HG02610 (cell line): ENCODE measurements at regions not wholly inside any gene's neighbourhood (a gene's known extent, or its start where the extent isn't known, plus 50 kb on each side); places are given as distances from the start of the nearest gene placed in this dataset.

Experiments
- ATAC-seq: cut with Tn5 transposase; IDR thresholded peaks from one replicate; pipeline ENCODE4 v1.9.1; 2021; ENCODE audit warnings: mild to moderate bottlenecking, moderate library complexity; ENCODE audit not compliant: unreplicated experiment

DNA sequence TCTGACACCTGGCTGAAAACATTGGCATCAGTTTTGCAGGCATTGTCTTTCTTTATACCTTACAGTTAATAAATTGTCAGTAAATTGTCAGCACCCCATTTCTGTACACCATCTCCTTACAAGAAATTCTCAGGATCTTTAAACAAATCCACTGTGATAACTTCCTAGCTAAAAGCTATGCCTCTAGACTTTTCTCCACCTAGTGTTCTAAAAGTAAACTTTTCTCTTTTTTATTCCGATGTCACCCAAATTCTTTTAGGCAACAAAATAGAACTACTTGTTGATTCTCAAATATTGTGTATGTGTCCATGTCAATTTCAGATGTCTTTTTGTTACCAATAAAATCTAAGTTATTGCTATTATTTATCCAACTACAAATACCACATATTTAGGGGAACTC lies 617.4 kb upstream of the NRXN1 start:
- no peak for ATAC-seq

DNA sequence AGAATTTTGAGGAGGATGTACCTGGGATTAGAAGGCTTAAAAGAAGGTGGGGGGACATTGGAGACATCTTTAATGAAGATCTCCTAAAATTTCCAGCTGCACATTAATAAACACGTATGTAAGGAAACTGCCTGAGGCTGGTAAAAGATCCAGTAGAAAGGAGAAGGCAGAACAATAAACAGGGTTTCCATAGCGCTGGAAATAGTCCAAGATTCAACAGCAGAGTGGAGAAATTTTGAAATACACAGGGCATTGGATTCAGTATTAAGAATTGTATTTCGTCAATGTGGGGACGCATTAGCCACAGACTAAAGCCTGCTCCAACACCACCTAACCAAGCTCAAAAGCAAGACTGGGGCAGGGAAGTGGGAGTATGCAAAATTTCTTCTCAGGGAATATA lies 606.9 kb upstream of the NRXN1 start:
- no peak for ATAC-seq

DNA sequence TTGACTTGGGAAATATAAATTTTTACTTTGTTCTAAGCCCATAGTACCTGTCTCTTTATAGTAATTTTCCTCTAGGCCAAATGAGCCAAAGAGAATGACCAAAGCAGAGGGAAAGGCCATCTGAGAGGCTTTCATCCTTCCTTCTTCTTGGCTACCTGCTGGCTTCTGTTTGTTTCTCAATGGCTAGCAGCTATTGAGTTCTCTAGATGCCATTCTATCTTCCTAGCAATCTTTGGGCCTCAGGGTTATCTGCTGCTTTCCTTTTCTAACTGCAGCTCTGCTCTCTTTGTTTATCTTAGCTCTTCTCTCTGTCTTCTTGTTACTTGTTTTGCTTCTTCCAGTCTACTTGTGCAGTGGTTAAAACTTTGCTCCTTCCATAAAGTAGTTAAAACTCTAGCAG lies 601.1 kb upstream of the NRXN1 start:
- ATAC-seq = no peak

DNA sequence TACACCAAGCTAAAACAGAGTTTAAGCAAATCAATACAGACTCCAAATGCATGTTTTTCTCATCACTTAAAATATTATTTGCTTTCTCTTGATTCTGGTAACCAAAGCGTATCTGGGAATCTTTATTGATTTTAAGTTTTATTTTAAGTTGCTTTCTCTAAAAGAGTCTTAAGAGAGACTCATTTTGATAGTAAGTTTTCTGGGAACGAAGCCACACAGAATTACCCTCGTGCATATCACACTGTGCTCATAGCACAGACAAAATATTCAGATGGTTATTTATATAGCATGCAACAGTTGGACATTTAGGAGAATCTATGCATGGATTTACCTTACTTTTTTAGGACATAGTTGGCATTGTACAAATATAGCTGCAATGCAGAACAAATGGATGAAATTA lies 597.5 kb upstream of the NRXN1 start:
- ATAC-seq = no peak

DNA sequence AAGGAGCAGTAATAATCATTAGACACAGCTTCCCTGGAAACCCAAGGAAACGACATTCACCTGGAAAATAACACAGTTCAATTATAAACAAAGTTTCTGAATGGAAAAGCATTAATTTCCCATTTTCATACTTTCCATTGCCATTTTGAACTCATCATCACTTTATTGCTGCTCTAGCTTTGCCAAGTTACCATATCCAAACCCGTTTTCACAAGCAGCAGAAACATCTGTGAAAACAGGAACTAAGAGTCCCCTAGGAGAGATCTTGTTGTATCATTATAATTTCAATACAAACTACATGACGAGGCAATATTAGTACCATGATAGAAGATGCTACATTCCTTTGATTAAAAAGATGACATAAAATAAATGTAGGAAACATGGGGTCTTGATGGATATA lies 597.0 kb upstream of the NRXN1 start:
- ATAC-seq = no peak

DNA sequence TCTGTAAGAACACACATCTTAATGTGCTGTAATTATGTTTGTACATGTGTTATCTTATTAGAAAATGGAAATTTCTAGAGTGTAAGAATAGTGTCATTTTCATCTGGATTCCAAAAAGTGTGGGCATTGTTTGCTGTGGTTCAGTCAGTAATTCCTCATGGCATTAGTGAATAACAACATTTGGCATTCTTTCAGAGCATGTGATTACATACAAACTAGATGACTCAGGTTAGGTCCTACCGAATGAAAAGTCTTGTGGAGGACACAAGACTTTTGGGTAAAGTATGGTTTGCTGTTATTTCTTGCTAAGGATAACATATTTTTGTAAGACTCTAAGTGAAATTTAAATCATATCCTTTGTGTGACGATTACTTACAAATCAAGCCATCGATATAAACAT lies 593.1 kb upstream of the NRXN1 start:
- no peak for ATAC-seq

DNA sequence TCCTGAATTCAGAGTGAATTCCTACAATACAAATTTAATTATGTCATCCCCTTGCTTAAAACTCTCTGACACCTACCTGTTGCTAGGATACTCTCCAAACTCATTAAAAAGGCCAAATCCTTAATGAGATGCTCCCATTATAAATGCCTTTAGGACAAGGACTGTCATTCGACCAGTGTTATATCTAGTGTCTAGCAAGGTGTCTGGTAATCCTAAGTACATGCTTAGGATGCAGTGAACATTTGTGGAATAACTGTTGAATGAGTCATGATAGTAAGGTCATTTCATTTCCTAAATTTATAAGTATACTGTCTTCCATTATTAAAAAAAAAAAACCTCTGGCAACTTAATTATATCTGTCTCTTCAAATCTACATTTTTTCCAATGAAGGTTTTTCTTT lies 588.9 kb upstream of the NRXN1 start:
- ATAC-seq = no peak

DNA sequence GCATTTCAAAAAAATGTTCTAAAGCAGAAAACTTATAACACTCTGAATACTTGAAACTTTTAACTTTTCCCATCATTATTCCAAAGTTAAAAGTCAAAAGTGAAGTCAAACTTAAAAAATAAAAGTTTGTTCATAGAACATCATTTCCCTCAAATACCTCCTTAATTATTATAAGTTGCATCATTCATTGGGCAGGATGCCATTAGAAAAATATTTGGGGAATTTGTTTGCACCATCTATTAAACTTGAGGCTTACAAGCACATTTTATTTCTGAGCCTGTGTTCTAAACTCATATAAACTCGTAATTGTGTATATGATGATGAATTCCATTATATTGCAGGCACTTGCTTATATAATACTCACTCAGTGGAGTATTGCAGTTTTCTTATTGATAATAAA lies 588.0 kb upstream of the NRXN1 start:
- no peak for ATAC-seq

DNA sequence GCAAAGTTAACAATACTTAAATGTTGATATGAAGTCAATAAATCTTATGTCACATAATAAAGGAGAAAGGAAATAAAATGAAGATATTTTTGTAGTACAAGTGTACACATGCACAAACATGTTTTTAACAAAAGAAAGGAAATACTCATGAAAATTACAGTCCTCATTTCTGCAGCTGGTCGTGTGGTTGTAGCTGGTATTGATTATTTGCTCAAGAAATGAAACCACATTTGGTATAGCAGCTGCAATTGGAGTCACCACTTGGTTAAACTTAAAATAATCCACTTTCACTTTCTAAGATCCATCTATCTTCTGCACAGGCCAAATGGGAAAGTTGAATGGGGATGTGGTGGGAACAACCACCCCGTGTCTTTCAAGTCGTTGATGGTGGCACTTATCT lies 580.5 kb upstream of the NRXN1 start:
- ATAC-seq = no peak

DNA sequence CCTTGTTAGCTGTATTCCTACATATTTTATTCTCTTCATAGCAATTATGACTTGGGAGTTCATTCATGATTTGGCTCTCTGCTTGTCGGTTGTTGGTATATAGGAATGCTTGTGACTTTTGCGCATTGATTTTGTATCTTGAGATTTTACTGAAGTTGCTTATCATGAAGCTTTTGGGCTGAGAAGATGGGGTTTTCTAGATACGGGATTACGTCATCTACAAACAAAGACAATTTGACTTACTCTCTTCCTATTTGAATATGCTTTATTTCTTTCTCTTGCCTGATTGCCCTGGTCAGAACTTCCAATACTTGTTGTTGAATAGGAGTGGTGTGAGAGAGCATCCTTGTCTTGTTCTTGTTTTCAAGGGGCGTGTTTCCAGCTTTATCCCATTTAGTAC lies 569.8 kb upstream of the NRXN1 start:
- no peak for ATAC-seq

DNA sequence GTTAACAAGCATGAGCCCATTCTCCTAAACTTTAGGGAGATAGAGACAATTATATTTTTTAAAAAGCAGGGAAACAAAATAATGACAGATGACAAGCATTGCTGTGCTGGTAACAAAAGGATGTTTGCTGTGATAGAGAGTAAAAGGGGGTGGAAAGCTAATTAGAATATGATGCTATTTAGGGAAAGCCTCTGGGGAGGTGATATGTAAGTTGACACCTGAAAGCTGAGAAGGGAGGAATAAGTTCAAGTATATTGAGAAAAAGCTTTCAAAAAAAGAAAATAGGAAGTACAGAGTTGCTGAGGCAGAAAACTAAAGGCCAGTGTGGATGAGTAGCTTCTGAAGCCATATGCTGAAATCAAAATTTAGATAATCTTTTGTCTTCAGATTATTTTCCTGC lies 565.2 kb upstream of the NRXN1 start:
- ATAC-seq = no peak

DNA sequence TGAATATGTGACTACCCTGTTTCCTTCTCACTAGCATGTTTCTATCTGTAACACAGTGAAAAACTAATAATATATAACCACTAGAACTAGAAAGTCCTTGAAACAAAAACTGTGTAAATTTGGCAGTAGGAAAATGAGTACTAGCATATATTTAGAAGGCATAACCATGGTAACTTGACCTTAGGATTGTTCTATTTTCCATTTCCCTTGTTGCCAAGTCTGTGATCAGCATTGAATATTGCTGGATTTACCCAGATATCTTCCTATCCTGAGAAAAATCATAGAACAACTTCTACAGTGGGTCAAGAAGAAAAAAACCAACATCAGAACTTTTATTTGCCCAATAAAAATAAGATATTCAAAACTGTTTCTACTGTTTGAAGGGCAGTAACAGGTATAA lies 563.9 kb upstream of the NRXN1 start:
- ATAC-seq = no peak

DNA sequence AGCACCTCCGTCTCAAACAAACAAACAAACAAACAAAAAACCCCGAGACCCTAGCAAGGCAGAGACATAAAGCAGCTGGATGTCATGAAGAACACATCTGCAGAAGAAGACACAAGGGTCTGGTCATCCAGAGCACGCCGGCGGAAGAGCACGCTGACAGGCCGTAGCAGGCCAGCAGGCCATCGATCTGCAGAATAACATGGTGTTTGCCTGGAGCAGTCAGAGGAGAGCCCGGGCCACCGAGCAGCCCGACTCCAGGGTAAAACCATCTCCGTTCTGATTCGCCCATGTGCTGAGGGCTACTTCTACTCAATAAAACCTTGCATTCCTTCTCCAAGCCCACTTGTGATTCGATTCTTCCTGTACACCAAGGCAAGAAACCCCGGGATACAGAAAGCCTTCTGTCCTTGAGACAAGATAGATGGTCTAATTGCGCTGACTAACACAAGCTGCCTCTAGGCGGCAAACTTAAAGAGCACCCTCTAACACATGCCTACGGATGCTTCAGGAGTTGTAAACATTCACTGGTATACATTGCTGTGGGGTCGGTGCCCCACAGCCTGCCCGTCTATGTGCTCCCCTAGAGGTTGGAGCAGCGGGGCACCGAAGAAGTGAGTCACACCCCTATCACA lies 549.8 kb upstream of the NRXN1 start:
- ATAC-seq = no peak

DNA sequence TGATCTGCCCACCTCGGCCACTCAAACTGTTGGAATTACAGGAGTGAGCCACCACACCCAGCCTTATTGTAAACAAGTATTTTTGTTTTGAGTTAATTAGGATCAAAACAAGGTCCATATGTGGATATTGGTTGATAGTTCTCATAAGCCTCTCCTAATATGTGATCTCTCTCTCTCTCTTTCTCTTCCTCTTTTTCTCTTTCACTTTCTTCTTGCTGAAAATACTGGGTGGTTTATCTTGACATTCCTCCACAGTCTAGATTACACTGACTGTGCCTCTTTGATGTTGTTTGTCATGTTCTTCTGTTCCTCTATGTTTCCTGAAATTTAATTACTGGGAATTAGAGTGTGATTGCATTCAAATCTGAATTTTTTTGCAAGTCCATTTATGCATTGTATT lies 547.5 kb upstream of the NRXN1 start:
- ATAC-seq = no peak

DNA sequence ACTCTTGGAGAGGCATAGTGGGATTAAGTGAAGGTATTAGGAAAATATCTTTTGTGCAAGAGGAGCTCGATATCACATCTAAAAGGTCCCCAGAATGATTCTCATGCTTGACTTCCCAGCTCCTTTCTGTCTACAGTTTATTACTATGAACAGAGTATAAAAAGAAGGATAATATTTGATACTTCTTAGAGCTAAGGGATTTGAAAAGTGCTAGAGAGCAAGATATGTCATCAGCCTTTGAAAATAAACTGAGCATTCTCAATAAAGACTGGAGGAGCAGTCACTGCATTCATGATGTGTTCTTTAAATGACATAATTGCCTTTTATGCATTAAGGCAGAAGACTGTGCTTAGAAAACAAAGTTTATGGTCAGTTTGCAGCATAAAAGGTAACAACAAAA lies 543.2 kb upstream of the NRXN1 start:
- no peak for ATAC-seq

DNA sequence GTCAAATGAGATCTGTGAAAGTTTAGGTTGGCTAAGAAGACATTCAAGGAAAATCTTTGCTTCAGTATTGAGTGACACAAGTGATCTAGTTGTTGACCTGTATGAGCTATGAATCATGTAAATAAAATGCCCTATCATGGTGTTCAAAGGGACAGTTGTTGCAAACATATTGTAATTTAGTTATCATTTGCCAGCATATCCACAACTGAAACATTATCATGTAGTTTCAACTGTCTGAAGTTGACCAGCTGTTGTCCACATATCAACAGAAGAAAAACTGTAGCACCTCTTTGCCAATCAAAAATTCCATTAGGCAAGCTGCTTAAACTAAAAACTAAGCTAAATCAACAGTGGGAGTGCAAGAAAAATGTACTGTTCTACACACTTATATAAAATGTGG lies 527.1 kb upstream of the NRXN1 start:
- ATAC-seq = no peak

DNA sequence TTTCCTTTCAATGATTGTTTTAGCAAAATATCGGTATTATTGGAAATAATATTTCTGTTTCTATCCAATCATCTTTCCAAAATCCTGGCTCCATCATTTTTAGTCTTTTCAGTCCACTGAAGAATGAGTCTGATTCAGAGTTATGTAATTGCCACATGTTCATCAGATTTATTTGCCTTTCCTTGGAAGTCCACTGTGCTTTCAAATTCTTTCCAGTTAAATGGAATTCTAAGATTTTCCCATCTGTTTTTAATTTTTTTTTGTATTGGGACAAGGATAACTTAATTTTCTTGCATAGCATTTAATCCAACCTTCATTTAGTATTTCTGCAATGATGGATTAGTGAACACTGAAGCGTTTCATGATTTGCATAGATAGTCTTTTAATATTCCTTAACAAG lies 521.5 kb upstream of the NRXN1 start:
- ATAC-seq = no peak

DNA sequence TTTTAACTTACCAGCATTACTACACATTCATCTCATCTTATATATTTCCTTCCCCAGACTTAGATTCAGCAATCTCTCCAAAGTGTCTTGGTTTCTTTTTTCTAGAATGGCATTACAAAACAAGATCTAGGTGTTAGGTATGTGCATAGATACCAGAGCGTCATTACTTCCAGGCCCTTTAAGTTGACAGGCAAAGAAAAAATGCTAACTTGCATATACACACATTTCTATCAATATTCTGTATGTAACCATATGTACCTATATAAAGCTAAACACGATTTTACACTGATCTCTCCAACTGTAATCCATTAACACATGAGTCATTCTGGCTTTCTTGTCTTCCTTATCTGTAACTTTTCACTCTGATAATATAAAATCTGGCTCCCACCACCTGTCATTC lies 503.8 kb upstream of the NRXN1 start:
- ATAC-seq = no peak

DNA sequence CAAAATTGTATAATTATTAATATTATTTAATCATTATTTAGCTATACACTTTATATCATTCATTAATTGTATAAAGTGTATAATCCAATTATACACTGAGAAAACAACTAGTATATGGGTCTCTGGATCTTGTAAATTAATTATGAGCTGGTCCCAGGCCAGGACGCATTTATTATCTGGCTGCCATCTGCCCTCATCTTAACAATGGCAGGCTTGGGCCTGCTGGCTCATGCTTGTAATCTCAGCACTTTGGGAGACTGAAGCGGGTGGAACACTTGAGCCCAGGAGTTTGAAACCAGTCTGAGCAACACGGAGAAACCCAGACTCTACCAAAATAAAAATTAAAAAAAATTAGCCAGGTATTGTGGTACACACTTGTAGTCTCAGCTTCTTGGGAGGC lies 502.2 kb upstream of the NRXN1 start:
- ATAC-seq = no peak

DNA sequence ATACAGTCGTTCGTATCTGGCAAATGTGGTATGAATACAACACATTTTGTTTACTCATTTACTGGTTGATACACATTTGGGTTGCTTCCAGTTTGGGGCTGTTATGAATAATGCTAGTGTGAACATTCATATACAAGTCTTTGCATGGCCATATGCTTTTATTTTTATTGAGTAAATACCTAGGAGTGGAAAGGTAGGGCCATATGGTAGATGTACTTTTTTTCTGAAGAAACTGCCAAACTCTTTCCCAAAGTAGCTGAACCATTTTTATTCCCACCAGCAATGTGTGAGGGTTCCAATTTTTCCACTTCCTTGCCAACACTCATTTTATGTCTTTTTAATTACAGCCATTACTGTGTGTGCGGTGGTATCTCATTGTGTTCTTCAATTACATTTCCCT lies 496.2 kb upstream of the NRXN1 start:
- ATAC-seq = no peak

DNA sequence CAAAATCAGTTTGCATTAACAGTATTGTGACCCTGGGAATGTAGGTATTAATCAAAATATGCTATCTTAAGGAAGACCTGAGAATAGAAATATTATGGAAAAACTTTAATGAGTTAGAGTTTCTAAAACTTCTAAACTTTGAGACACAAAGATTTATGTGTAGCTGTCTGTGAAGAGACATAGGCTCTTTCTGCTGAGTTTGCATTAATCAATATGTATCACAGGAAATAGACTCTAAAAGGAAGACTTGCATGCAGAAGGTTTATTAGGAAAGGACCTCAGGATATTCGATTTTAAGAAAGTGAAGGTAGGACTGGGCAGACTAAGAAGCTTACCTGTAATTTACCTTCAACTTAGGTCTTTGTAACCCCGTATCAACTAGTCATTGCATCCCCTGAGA lies 494.8 kb upstream of the NRXN1 start:
- no peak for ATAC-seq

DNA sequence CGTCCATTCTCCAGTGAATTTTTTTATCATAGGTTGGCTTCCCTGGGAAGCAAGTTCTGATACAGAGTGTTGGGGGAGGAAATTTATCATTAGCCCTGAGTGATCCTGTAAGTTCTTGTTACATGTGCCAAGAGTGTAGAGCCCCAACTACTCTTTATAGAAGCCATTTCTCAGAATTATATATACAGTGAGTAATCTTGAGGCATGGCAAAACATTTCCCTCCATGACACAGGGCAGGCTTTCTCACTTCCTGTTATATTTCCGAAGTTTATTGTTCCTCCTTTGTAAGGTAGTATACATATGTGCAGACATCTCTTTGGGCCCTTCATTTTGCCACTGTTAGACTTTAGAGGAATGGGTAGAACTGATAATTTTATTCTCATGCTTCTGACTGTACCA lies 484.7 kb upstream of the NRXN1 start:
- no peak for ATAC-seq

DNA sequence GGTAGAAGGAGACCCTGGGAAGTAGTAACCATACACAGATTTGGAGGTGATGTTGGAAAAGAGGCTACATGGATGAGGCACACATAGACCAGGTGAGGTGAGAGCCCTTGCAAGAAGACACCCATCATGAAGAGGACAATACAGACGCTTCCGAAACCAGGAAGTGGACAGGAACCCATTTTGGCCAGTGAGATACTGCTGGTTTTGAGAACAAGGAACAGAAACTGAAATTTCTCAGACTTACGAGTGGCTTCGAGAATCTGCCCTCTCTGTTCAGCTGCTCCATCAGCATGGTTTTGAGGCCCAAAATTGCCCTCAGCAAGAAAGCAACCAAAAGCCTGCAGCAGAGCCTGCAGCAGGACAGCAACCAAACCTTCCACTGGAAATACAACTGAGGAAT lies 479.1 kb upstream of the NRXN1 start:
- ATAC-seq = no peak

DNA sequence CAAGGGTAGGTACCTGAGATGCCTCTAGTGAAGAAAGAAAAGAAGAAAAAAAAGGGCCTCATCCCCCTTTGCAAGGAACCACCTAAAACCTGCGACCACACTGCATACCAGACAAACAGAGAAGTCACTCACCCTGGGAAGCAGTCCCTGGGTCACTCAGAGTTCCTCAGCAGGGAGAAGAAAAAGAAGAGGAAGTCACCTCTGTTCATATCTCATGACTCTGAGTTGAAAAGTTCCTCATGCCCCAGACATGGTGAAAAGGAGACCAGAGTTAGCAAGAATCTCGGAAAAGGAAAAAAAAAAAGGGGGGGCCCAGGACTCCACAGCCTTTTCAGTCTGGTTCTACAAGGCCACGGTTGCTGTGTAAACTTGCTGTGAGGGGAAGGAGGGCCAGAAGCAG lies 478.4 kb upstream of the NRXN1 start:
- no peak for ATAC-seq
